ENCODE measurements at regions not wholly inside any gene's neighbourhood (a gene's known extent, or its start where the extent isn't known, plus 50 kb on each side); places are given as distances from the start of the nearest gene placed in this dataset.
"Not testable (repeated sequence)": the region's sequence is repeated elsewhere in the genome, so short reads cannot be mapped to it uniquely, and the experiment has no call there.

GRCh38 chr18:35827275-35827902 is 145.1 kb upstream of the RMP24 start:
- no peak for DNase-seq (ENCODE audit: low spot score)

GRCh38 chr18:35827903-35828275 is 144.6 kb upstream of the RMP24 start:
- no peak for DNase-seq (ENCODE audit: low spot score)

GRCh38 chr18:35828591-35828990 is 143.9 kb upstream of the RMP24 start:
- DNase-seq (ENCODE audit: low spot score) = no peak

GRCh38 chr18:35835366-35835765 is 137.1 kb upstream of the RMP24 start:
- DNase-seq (ENCODE audit: low spot score) = no peak

GRCh38 chr18:35835833-35836232 is 136.6 kb upstream of the RMP24 start:
- DNase-seq (ENCODE audit: low spot score) = no peak

GRCh38 chr18:35836932-35837331 is 135.5 kb upstream of the RMP24 start:
- DNase-seq (ENCODE audit: low spot score) = no peak

- DNase-seq (ENCODE audit: low spot score) = no peak
Observed at GRCh38 chr18:35837922-35838496, 134.5 kb upstream of the RMP24 start.

- DNase-seq (ENCODE audit: low spot score) = no peak
Observed at GRCh38 chr18:35841283-35841682, 131.2 kb upstream of the RMP24 start.

GRCh38 chr18:35842536-35842935 is 129.9 kb upstream of the RMP24 start:
- no peak for DNase-seq (ENCODE audit: low spot score)

- not testable (repeated sequence) for DNase-seq (ENCODE audit: low spot score)
Observed at GRCh38 chr18:35848321-35848720, 124.2 kb upstream of the RMP24 start.

- not testable (repeated sequence) for DNase-seq (ENCODE audit: low spot score)
Observed at GRCh38 chr18:35849241-35849640, 123.2 kb upstream of the RMP24 start.

GRCh38 chr18:35851286-35851970 is 121.1 kb upstream of the RMP24 start:
- DNase-seq (ENCODE audit: low spot score) = no peak

- peak; percentile 73 for DNase-seq (ENCODE audit: low spot score)
Observed at GRCh38 chr18:35852786-35853185, 119.7 kb upstream of the RMP24 start.

- DNase-seq (ENCODE audit: low spot score) = no peak
Observed at GRCh38 chr18:35854095-35854494, 118.4 kb upstream of the RMP24 start.

- no peak for DNase-seq (ENCODE audit: low spot score)
Observed at GRCh38 chr18:35856178-35856577, 116.3 kb upstream of the RMP24 start.

- not testable (repeated sequence) for DNase-seq (ENCODE audit: low spot score)
Observed at GRCh38 chr18:35856721-35857120, 115.8 kb upstream of the RMP24 start.

GRCh38 chr18:35857581-35857980 is 114.9 kb upstream of the RMP24 start:
- not testable (repeated sequence) for DNase-seq (ENCODE audit: low spot score)

GRCh38 chr18:35861367-35862118 is 110.9 kb upstream of the RMP24 start:
- no peak for DNase-seq (ENCODE audit: low spot score)

- no peak for DNase-seq (ENCODE audit: low spot score)
Observed at GRCh38 chr18:35862119-35862640, 110.3 kb upstream of the RMP24 start.

GRCh38 chr18:35864916-35865315 is 107.6 kb upstream of the RMP24 start:
- DNase-seq (ENCODE audit: low spot score) = no peak

GRCh38 chr18:35868915-35869314 is 103.6 kb upstream of the RMP24 start:
- no peak for DNase-seq (ENCODE audit: low spot score)

GRCh38 chr18:35871337-35871736 is 101.1 kb upstream of the RMP24 start:
- DNase-seq (ENCODE audit: low spot score) = no peak

GRCh38 chr18:35875566-35875965 is 96.9 kb upstream of the RMP24 start:
- no peak for DNase-seq (ENCODE audit: low spot score)
